ENCODE measurements at regions not wholly inside any gene's neighbourhood (a gene's known extent, or its start where the extent isn't known, plus 50 kb on each side); places are given as distances from the start of the nearest gene placed in this dataset.

GRCh38 chr3:182000447-182000846 lies 288.7 kb downstream of the SOX2 start:
- Mint-ChIP-seq H3K27me3 (ENCODE audit: insufficient read depth) (peaks cover under 1% of the 10 kb centered on the region), H3K36me3 (ENCODE audit: low read depth) (no peaks in the 10 kb centered on the region), H3K4me3 (no peak overlapping the region), H3K4me1 (peaks cover 53% of the 10 kb centered on the region), H3K9me3 (no peaks in the 10 kb centered on the region), H3K27ac (no peak overlapping the region)
- Histone ChIP-seq H3K4me3 (ENCODE audit: low read length) (no peak overlapping the region), H3K9me3 (ENCODE audit: control insufficient read depth, low read length) (no peaks in the 10 kb centered on the region), H3K36me3 (ENCODE audit: control insufficient read depth, insufficient read depth, low read length) (no peaks in the 10 kb centered on the region), H3K9ac (ENCODE audit: extremely low read depth, low read length, poor library complexity, severe bottlenecking) (no peak overlapping the region), H3K4me1 (ENCODE audit: control insufficient read depth, insufficient read depth, low read length) (peaks cover 8% of the 10 kb centered on the region), H3K27me3 (ENCODE audit: control insufficient read depth, insufficient read depth, low read length, poor library complexity, severe bottlenecking) (no peaks in the 10 kb centered on the region), H3K27ac (ENCODE audit: low read depth, low read length) (no peak overlapping the region)
- peak; percentile 59 for DNase-seq
- 70 to 94% methylated on average over 3 to 5 of the region's 5 CpGs for WGBS, 2 experiments (ENCODE audit: insufficient coverage in 1 of 2, insufficient read length in 1 of 2)
- TF ChIP-seq CTCF (conservative IDR thresholded peaks at IDR 0.05) = no peak

GRCh38 chr3:182005219-182005618 lies 293.5 kb downstream of the SOX2 start:
- TF ChIP-seq CTCF (conservative IDR thresholded peaks at IDR 0.05) = no peak
- H3K4me3 ChIP-seq (ENCODE audit: low read length) = no peak overlapping the region
- H3K9me3 ChIP-seq (ENCODE audit: control insufficient read depth, low read length) = no peaks in the 10 kb centered on the region
- H3K4me1 Mint-ChIP-seq = peaks cover 33% of the 10 kb centered on the region
- H3K36me3 ChIP-seq (ENCODE audit: control insufficient read depth, insufficient read depth, low read length) = no peaks in the 10 kb centered on the region
- DNase-seq = no peak
- WGBS, 2 experiments (ENCODE audit: insufficient coverage in 1 of 2, insufficient read length in 1 of 2) = 88 to 91% methylated on average over 3 of the region's 3 CpGs
- peaks cover 4% of the 10 kb centered on the region for H3K4me1 ChIP-seq (ENCODE audit: control insufficient read depth, insufficient read depth, low read length)
- H3K27me3 Mint-ChIP-seq (ENCODE audit: insufficient read depth) = peaks cover 2% of the 10 kb centered on the region
- H3K9ac ChIP-seq (ENCODE audit: extremely low read depth, low read length, poor library complexity, severe bottlenecking) = no peak overlapping the region
- H3K27ac ChIP-seq (ENCODE audit: low read depth, low read length) = no peak overlapping the region
- H3K9me3 Mint-ChIP-seq = no peaks in the 10 kb centered on the region
- H3K36me3 Mint-ChIP-seq (ENCODE audit: low read depth) = no peaks in the 10 kb centered on the region
- H3K27me3 ChIP-seq (ENCODE audit: control insufficient read depth, insufficient read depth, low read length, poor library complexity, severe bottlenecking) = no peaks in the 10 kb centered on the region
- no peak overlapping the region for H3K27ac Mint-ChIP-seq
- no peak overlapping the region for H3K4me3 Mint-ChIP-seq

- Mint-ChIP-seq H3K27me3 (ENCODE audit: insufficient read depth) (peaks cover 2% of the 10 kb centered on the region), H3K9me3 (no peaks in the 10 kb centered on the region), H3K4me1 (peaks cover 28% of the 10 kb centered on the region), H3K4me3 (no peak overlapping the region), H3K27ac (no peak overlapping the region), H3K36me3 (ENCODE audit: low read depth) (no peaks in the 10 kb centered on the region)
- no peak for TF ChIP-seq CTCF (conservative IDR thresholded peaks at IDR 0.05)
- no peak for DNase-seq
- Histone ChIP-seq H3K27me3 (ENCODE audit: control insufficient read depth, insufficient read depth, low read length, poor library complexity, severe bottlenecking) (no peaks in the 10 kb centered on the region), H3K4me3 (ENCODE audit: low read length) (no peak overlapping the region), H3K9me3 (ENCODE audit: control insufficient read depth, low read length) (no peaks in the 10 kb centered on the region), H3K4me1 (ENCODE audit: control insufficient read depth, insufficient read depth, low read length) (peaks cover 3% of the 10 kb centered on the region), H3K27ac (ENCODE audit: low read depth, low read length) (no peak overlapping the region), H3K36me3 (ENCODE audit: control insufficient read depth, insufficient read depth, low read length) (no peaks in the 10 kb centered on the region), H3K9ac (ENCODE audit: extremely low read depth, low read length, poor library complexity, severe bottlenecking) (no peak overlapping the region)
- 82 to 89% methylated on average over 4 to 5 of the region's 5 CpGs for WGBS, 2 experiments (ENCODE audit: insufficient coverage in 1 of 2, insufficient read length in 1 of 2)
Measured at GRCh38 chr3:182005701-182006100, 294.0 kb downstream of the SOX2 start.
